Pancreas (tissue), 10 donors: ENCODE measurements at regions not wholly inside any gene's neighbourhood (a gene's known extent, or its start where the extent isn't known, plus 50 kb on each side); places are given as distances from the start of the nearest gene placed in this dataset.

Source experiments
- ATAC-seq, 4 donors: fragments of 200-7000 bp; cut with Tn5 transposase; one replicate each; pipeline versions ENCODE4 v1.8.0 to v1.9.1; 2020; ENCODE audit warnings: mild to moderate bottlenecking in 4 of 4, moderate library complexity in 4 of 4
- DNase-seq, 6 donors: peaks; one replicate each; pipeline ENCODE4 v3.0.0-alpha.2; 2020
- FAIRE-seq: peaks from 2 replicates; lab custom pipeline; 2012; peaks lifted over from hg19 to GRCh38; lab: Jason Lieb, UNC
- H3K27ac ChIP-seq, 4 donors: fragments of 200-600 bp; sonication (generic); 1 replicate in 3 of 4; 2 replicates in 1 of 4; pipeline versions ENCODE4 v1.5.0 to v1.8.0; 2020
- H3K27me3 ChIP-seq, 4 donors: fragments of 200-600 bp; one replicate each; pipeline ENCODE4 v1.8.0; 2021
- H3K36me3 ChIP-seq, 3 donors: fragments of 200-600 bp; sonication (generic) in 1 of 3; one replicate each; pipeline versions ENCODE4 v1.5.0 to v1.8.0; 2020 to 2021
- H3K4me1 ChIP-seq, 3 donors: fragments of 200-600 bp; one replicate each; pipeline ENCODE4 v1.8.0; 2021
- H3K4me3 ChIP-seq, 4 donors: fragments of 200-600 bp; sonication (generic) in 2 of 4; one replicate each; pipeline versions ENCODE4 v1.5.0 to v1.8.0; 2020 to 2021
- H3K9me3 ChIP-seq, 4 donors: fragments of 200-600 bp; one replicate each; pipeline ENCODE4 v1.8.0; 2021
- CTCF ChIP-seq, 4 donors: fragments of 200-600 bp; sonication (generic) in 3 of 4; IDR thresholded peaks; one replicate each; pipeline versions ENCODE4 v1.5.0 to v1.8.0; 2021; ENCODE audit warnings: antibody characterized with exemption in 4 of 4
- WGBS, 2 donors: extraction: QIAGEN DNeasy Blood & Tissue Kit; methylation state at CpG; one replicate each; pipeline ENCODE4 v1.1.7; 2013; 5-methylcytosine and 5-hydroxymethylcytosine counted together
- intact Hi-C, 3 donors: fragments of 100-400 bp; cut with DNase I; formaldehyde crosslinking; loops; one replicate each; pipeline versions ENCODE4 v1.11.1 to v1.14.2; 2022
- donor health status: healthy with polysubstance abuse.
- donor health status: DM: no; HTN: no; CAD: no; lungs with moderate emphysema.
- donor health status: DM: no; HTN: no; CAD: no.
- donor health status: control.
- donor health status: control.
- donor health status: Bipolar disorder and iron deficiency.
- donor health status: DM: yes; HTN: yes; CAD: no.
- donor health status: DM: no; HTN: no; CAD: no.
- donor health status: DM: no; HTN: no; CAD: no.
- donor health status: DM: yes; HTN: yes; CAD: no.

GRCh38 chrX:40465735-40466551, 114.8 kb upstream of the ATP6AP2 start:
- H3K4me3 ChIP-seq = no peak overlapping the region
- no peak for TF ChIP-seq CTCF (IDR thresholded peaks at IDR 0.05)
- DNase-seq (no peak), ATAC-seq (peak in 2 of 4 donors; percentile 16 to 26), FAIRE-seq (no peak)
- 38 to 41% methylated on average over 5 of the region's 5 CpGs for WGBS, 2 donors
- H3K9me3 ChIP-seq = no peaks in the 10 kb centered on the region
- H3K4me1 ChIP-seq = no peaks in the 10 kb centered on the region
- H3K27ac ChIP-seq = peak overlapping the region in 2 of 4 donors; percentile 0 to 17
- H3K36me3 ChIP-seq = no peaks in the 10 kb centered on the region
- peaks cover 0 to 6% (median 0%) of the 10 kb centered on the region in 4 donors for H3K27me3 ChIP-seq
- intact Hi-C loops = no loop called here

DNA sequence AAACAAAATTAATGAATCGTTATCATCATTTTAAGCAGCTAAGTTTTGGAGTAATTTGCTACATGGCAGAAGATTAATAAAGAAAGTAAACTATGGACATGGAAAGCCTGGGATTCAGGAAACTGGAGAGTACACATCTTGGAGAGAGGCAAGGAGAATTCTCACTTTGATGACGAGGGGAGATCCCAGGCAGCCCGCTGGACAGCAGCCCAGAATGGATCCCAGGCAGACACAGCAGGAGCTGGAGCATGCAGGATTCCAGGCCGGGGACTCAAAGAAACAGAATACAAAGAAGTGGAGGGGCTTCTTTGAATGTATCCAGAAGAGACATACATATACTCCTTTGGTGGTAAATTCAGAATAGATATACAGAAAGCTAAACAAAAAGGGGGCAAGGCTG, 118.0 kb upstream of the ATP6AP2 start:
- DNase-seq (no peak), ATAC-seq (no peak), FAIRE-seq (no peak)
- intact Hi-C loops = no loop called here
- Histone ChIP-seq H3K4me3 (no peak overlapping the region), H3K36me3 (no peaks in the 10 kb centered on the region), H3K9me3 (no peaks in the 10 kb centered on the region), H3K4me1 (no peaks in the 10 kb centered on the region), H3K27me3 (peaks cover 0 to 3% (median 0%) of the 10 kb centered on the region in 4 donors), H3K27ac (no peak overlapping the region)
- no peak for TF ChIP-seq CTCF (IDR thresholded peaks at IDR 0.05)
- 62 to 66% methylated on average over 4 of the region's 4 CpGs for WGBS, 2 donors

DNA sequence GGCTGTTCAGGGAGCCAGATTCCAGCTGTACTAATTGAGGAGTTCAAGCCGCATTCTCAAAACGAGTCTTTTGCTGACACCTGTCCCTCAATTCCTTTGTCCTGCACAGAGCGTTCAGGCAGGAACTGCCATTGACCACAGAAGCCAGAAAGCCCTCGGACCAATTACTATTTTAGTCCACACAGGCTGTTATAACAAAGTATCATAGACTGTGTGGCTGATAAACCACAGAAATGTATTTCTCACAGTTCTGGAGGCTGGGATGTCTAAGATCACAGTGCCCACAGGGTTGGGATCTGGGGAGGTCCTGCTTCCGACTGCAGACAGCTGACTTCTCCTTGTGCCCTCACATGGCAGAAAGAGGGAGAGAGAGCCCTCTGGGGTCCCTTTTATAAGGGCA, 119.8 kb upstream of the ATP6AP2 start:
- no peak for FAIRE-seq
- TF ChIP-seq CTCF (IDR thresholded peaks at IDR 0.05) = no peak
- no peaks in the 10 kb centered on the region for H3K9me3 ChIP-seq
- no peak for ATAC-seq
- intact Hi-C loops = no loop called here
- no peak overlapping the region for H3K4me3 ChIP-seq
- peaks cover 0 to 5% (median 2%) of the 10 kb centered on the region in 4 donors for H3K27me3 ChIP-seq
- no peaks in the 10 kb centered on the region for H3K36me3 ChIP-seq
- no peak for DNase-seq
- no peak overlapping the region for H3K27ac ChIP-seq
- WGBS, 2 donors = 53 to 60% methylated on average over 5 of the region's 5 CpGs
- H3K4me1 ChIP-seq = no peaks in the 10 kb centered on the region

DNA sequence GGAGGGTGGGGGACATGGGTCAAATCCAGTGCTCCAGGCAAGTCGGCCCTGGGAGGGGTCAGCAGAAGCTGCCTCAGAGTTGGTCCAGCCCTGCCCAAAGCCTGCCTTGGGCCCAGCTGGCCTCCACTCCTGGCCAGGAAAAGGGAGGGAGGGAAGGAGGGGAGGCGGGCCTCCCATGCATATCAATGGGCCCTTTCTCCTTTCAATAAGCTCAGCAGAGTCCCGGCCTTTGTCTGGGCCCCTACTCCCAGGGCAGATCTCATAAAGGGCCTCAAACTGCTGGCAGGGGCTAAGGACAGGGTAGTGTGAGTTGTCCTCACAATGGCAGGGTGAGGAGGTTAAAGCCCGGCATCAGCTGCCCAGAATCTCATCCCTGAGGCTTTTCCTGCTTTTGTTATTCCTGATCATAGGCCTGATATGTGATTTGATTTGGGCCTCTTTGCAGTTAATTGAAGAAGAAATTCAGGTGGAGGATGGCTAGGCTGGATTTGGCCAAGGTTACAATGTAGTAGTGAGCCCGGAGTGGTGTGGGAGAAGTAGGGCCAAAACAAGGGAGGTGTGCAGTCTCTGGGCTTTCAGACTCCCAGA, 121.1 kb upstream of the ATP6AP2 start:
- 69 to 76% methylated on average over 5 of the region's 5 CpGs for WGBS, 2 donors
- Histone ChIP-seq H3K27ac (no peak overlapping the region), H3K9me3 (no peaks in the 10 kb centered on the region), H3K27me3 (peaks cover 0 to 5% (median 2%) of the 10 kb centered on the region in 4 donors), H3K4me1 (no peaks in the 10 kb centered on the region), H3K36me3 (no peaks in the 10 kb centered on the region), H3K4me3 (no peak overlapping the region)
- no peak for FAIRE-seq
- no peak for ATAC-seq
- intact Hi-C loops = no loop called here
- no peak for TF ChIP-seq CTCF (IDR thresholded peaks at IDR 0.05)
- DNase-seq = no peak

GRCh38 chrX:40457406-40457805, 123.4 kb upstream of the ATP6AP2 start:
- Histone ChIP-seq H3K9me3 (no peaks in the 10 kb centered on the region), H3K4me3 (no peak overlapping the region), H3K4me1 (no peaks in the 10 kb centered on the region), H3K27me3 (peaks cover 0 to 5% (median 2%) of the 10 kb centered on the region in 4 donors), H3K36me3 (no peaks in the 10 kb centered on the region), H3K27ac (no peak overlapping the region)
- DNase-seq = no peak
- no peak for ATAC-seq
- no peak for TF ChIP-seq CTCF (IDR thresholded peaks at IDR 0.05)
- intact Hi-C loops = no loop called here
- no peak for FAIRE-seq
